Keratinocyte (primary cell): ENCODE measurements at regions not wholly inside any gene's neighbourhood (a gene's known extent, or its start where the extent isn't known, plus 50 kb on each side); places are given as distances from the start of the nearest gene placed in this dataset.

Source experiments
- CTCF ChIP-seq, 3 experiments: IDR thresholded peaks in 1 of 3; conservative IDR thresholded peaks in 1 of 3; optimal IDR thresholded peaks in 1 of 3; 2 replicates in 2 of 3; 3 replicates in 1 of 3; pipeline versions ENCODE3 to v1.5.1; 2011; ENCODE audit warnings: low read length in 3 of 3, mild to moderate bottlenecking in 3 of 3, moderate library complexity in 2 of 3, control low read depth in 1 of 3, inconsistent platforms in 1 of 3; ENCODE audit not compliant: insufficient read depth in 2 of 3; ENCODE audit errors: extremely low read depth in 1 of 3
- EZH2 ChIP-seq: IDR thresholded peaks from one replicate; pipeline ENCODE4 v1.6.1; 2012; ENCODE audit warnings: inconsistent platforms, mild to moderate bottlenecking, low read length, moderate library complexity

GRCh38 chr2:88933980-88934379 lies 242.5 kb downstream of the RPIA start:
- TF ChIP-seq CTCF (optimal IDR thresholded peaks at IDR 0.05 in 1 of 3, IDR thresholded peaks at IDR 0.05 in 1 of 3, conservative IDR thresholded peaks at IDR 0.05 in 1 of 3; ENCODE audit: extremely low read depth in 1 of 3, insufficient read depth in 2 of 3, low read length in 3 of 3) (peak in 1 of 3 experiments; percentile 16), EZH2 (no peak)
